ENCODE measurements at regions not wholly inside any gene's neighbourhood (a gene's known extent, or its start where the extent isn't known, plus 50 kb on each side); places are given as distances from the start of the nearest gene placed in this dataset.

- Mint-ChIP-seq H3K36me3 (no peaks in the 10 kb centered on the region), H3K9me3 (peaks cover 5 to 21% (median 11%) of the 10 kb centered on the region in 3 donors), H3K27ac (no peak overlapping the region), H3K4me3 (no peak overlapping the region), H3K4me1 (no peaks in the 10 kb centered on the region), H3K27me3 (peaks cover 0 to 3% of the 10 kb centered on the region in 2 donors)
- ChIA-PET POLR2A (no interaction called here), CTCF (no interaction called here)
- H3K9me3 ChIP-seq: no peaks in the 10 kb centered on the region
- no peak overlapping the region for H3K4me3 ChIP-seq (ENCODE audit: control insufficient read depth in 1 of 2, extremely low read depth in 1 of 2, low read length in 1 of 2)
- ATAC-seq (replicated peaks in 1 of 4): no peak
- no peaks in the 10 kb centered on the region for H3K27me3 ChIP-seq (replicated peaks in 1 of 2; ENCODE audit: control insufficient read depth in 2 of 2, extremely low read depth in 1 of 2, insufficient read depth in 2 of 2, low read length in 1 of 2)
- H3K4me1 ChIP-seq (ENCODE audit: control insufficient read depth in 1 of 2, extremely low read depth in 1 of 2, insufficient read depth in 2 of 2, low read length in 2 of 2): no peaks in the 10 kb centered on the region
- no peaks in the 10 kb centered on the region for H3K36me3 ChIP-seq (ENCODE audit: control insufficient read depth in 2 of 2, extremely low read depth in 1 of 2, insufficient read depth in 1 of 2, low read length in 1 of 2)
- no peak for DNase-seq
- no peak overlapping the region for H3K27ac ChIP-seq (ENCODE audit: low read length)
These were observed 274.9 kb upstream of the SRRM4 start for GRCh38 chr12:118706437-118706836.

GRCh38 chr12:118709946-118710345, 271.4 kb upstream of the SRRM4 start:
- Histone ChIP-seq H3K9me3 (no peaks in the 10 kb centered on the region), H3K27ac (ENCODE audit: low read length) (no peak overlapping the region), H3K4me3 (ENCODE audit: control insufficient read depth in 1 of 2, extremely low read depth in 1 of 2, low read length in 1 of 2) (no peak overlapping the region), H3K36me3 (ENCODE audit: control insufficient read depth in 2 of 2, extremely low read depth in 1 of 2, insufficient read depth in 1 of 2, low read length in 1 of 2) (no peaks in the 10 kb centered on the region), H3K4me1 (ENCODE audit: control insufficient read depth in 1 of 2, extremely low read depth in 1 of 2, insufficient read depth in 2 of 2, low read length in 2 of 2) (no peaks in the 10 kb centered on the region), H3K27me3 (replicated peaks in 1 of 2; ENCODE audit: control insufficient read depth in 2 of 2, extremely low read depth in 1 of 2, insufficient read depth in 2 of 2, low read length in 1 of 2) (no peaks in the 10 kb centered on the region)
- no CpG with 5 or more reads among the region's 2 CpGs for WGBS (ENCODE audit: insufficient coverage)
- Mint-ChIP-seq H3K4me1 (no peaks in the 10 kb centered on the region), H3K27me3 (peaks cover 0 to 3% of the 10 kb centered on the region in 2 donors), H3K27ac (no peak overlapping the region), H3K4me3 (no peak overlapping the region), H3K9me3 (peaks cover 5 to 21% (median 11%) of the 10 kb centered on the region in 3 donors), H3K36me3 (no peaks in the 10 kb centered on the region)
- ATAC-seq (replicated peaks in 1 of 4) (no peak), DNase-seq (no peak)
- ChIA-PET POLR2A (no interaction called here), CTCF (no interaction called here)

- H3K27me3 Mint-ChIP-seq: peaks cover 0 to 3% of the 10 kb centered on the region in 2 donors
- no peaks in the 10 kb centered on the region for H3K4me1 Mint-ChIP-seq
- no peak for ATAC-seq (replicated peaks in 1 of 4)
These were observed 270.2 kb upstream of the SRRM4 start for GRCh38 chr12:118711185-118711584.

GRCh38 chr12:118714051-118714460, 267.3 kb upstream of the SRRM4 start:
- no peaks in the 10 kb centered on the region for H3K36me3 ChIP-seq (ENCODE audit: control insufficient read depth in 2 of 2, extremely low read depth in 1 of 2, insufficient read depth in 1 of 2, low read length in 1 of 2)
- DNase-seq: no peak
- Mint-ChIP-seq H3K36me3 (no peaks in the 10 kb centered on the region), H3K27ac (no peak overlapping the region), H3K9me3 (peaks cover 3 to 6% (median 5%) of the 10 kb centered on the region in 3 donors), H3K4me3 (no peak overlapping the region), H3K4me1 (no peaks in the 10 kb centered on the region), H3K27me3 (no peaks in the 10 kb centered on the region)
- H3K4me3 ChIP-seq (ENCODE audit: control insufficient read depth in 1 of 2, extremely low read depth in 1 of 2, low read length in 1 of 2): no peak overlapping the region
- no peaks in the 10 kb centered on the region for H3K27me3 ChIP-seq (replicated peaks in 1 of 2; ENCODE audit: control insufficient read depth in 2 of 2, extremely low read depth in 1 of 2, insufficient read depth in 2 of 2, low read length in 1 of 2)
- WGBS (ENCODE audit: insufficient coverage): 33% methylated on average over 1 of the region's 5 CpGs
- ATAC-seq (replicated peaks in 1 of 4): no peak
- no peaks in the 10 kb centered on the region for H3K4me1 ChIP-seq (ENCODE audit: control insufficient read depth in 1 of 2, extremely low read depth in 1 of 2, insufficient read depth in 2 of 2, low read length in 2 of 2)
- H3K27ac ChIP-seq (ENCODE audit: low read length): no peak overlapping the region
- ChIA-PET POLR2A (no interaction called here), CTCF (no interaction called here)
- H3K9me3 ChIP-seq: no peaks in the 10 kb centered on the region

More at GRCh38 chr12:118711185-118711584, 270.2 kb upstream of the SRRM4 start:
- Mint-ChIP-seq H3K9me3 (peaks cover 10 to 12% (median 11%) of the 10 kb centered on the region in 3 donors), H3K27ac (no peak overlapping the region), H3K4me3 (no peak overlapping the region), H3K36me3 (no peaks in the 10 kb centered on the region)
- Histone ChIP-seq H3K9me3 (no peaks in the 10 kb centered on the region), H3K36me3 (ENCODE audit: control insufficient read depth in 2 of 2, extremely low read depth in 1 of 2, insufficient read depth in 1 of 2, low read length in 1 of 2) (no peaks in the 10 kb centered on the region), H3K27me3 (replicated peaks in 1 of 2; ENCODE audit: control insufficient read depth in 2 of 2, extremely low read depth in 1 of 2, insufficient read depth in 2 of 2, low read length in 1 of 2) (no peaks in the 10 kb centered on the region), H3K4me1 (ENCODE audit: control insufficient read depth in 1 of 2, extremely low read depth in 1 of 2, insufficient read depth in 2 of 2, low read length in 2 of 2) (no peaks in the 10 kb centered on the region), H3K4me3 (ENCODE audit: control insufficient read depth in 1 of 2, extremely low read depth in 1 of 2, low read length in 1 of 2) (no peak overlapping the region), H3K27ac (ENCODE audit: low read length) (no peak overlapping the region)
- DNase-seq: no peak
- no CpG with 5 or more reads among the region's 1 CpG for WGBS (ENCODE audit: insufficient coverage)
- POLR2A ChIA-PET: no interaction called here
- CTCF ChIA-PET: no interaction called here

- no peak for ATAC-seq (replicated peaks in 1 of 4)
These were observed 266.8 kb upstream of the SRRM4 start for GRCh38 chr12:118714500-118714899.

GRCh38 chr12:118715647-118716046, 265.7 kb upstream of the SRRM4 start:
- Histone ChIP-seq H3K4me3 (ENCODE audit: control insufficient read depth in 1 of 2, extremely low read depth in 1 of 2, low read length in 1 of 2) (no peak overlapping the region), H3K27me3 (replicated peaks in 1 of 2; ENCODE audit: control insufficient read depth in 2 of 2, extremely low read depth in 1 of 2, insufficient read depth in 2 of 2, low read length in 1 of 2) (no peaks in the 10 kb centered on the region), H3K27ac (ENCODE audit: low read length) (no peak overlapping the region), H3K9me3 (no peaks in the 10 kb centered on the region), H3K4me1 (ENCODE audit: control insufficient read depth in 1 of 2, extremely low read depth in 1 of 2, insufficient read depth in 2 of 2, low read length in 2 of 2) (no peaks in the 10 kb centered on the region), H3K36me3 (ENCODE audit: control insufficient read depth in 2 of 2, extremely low read depth in 1 of 2, insufficient read depth in 1 of 2, low read length in 1 of 2) (no peaks in the 10 kb centered on the region)
- H3K4me3 Mint-ChIP-seq: no peak overlapping the region
- H3K27ac Mint-ChIP-seq: no peak overlapping the region
- no CpG with 5 or more reads among the region's 2 CpGs for WGBS (ENCODE audit: insufficient coverage)
- no peaks in the 10 kb centered on the region for H3K27me3 Mint-ChIP-seq
- CTCF ChIA-PET: no interaction called here
- ATAC-seq (replicated peaks in 1 of 4) (no peak), DNase-seq (no peak)
- no peaks in the 10 kb centered on the region for H3K36me3 Mint-ChIP-seq
- H3K4me1 Mint-ChIP-seq: no peaks in the 10 kb centered on the region
- H3K9me3 Mint-ChIP-seq: peaks cover under 1 to 5% (median 3%) of the 10 kb centered on the region in 3 donors
- POLR2A ChIA-PET: no interaction called here

More at GRCh38 chr12:118714500-118714899, 266.8 kb upstream of the SRRM4 start:
- H3K27ac Mint-ChIP-seq: no peak overlapping the region
- WGBS (ENCODE audit: insufficient coverage): 61% methylated on average over 2 of the region's 4 CpGs
- ChIA-PET POLR2A (no interaction called here), CTCF (no interaction called here)
- H3K9me3 ChIP-seq: no peaks in the 10 kb centered on the region
- peaks cover 3 to 6% (median 5%) of the 10 kb centered on the region in 3 donors for H3K9me3 Mint-ChIP-seq
- H3K27me3 ChIP-seq (replicated peaks in 1 of 2; ENCODE audit: control insufficient read depth in 2 of 2, extremely low read depth in 1 of 2, insufficient read depth in 2 of 2, low read length in 1 of 2): no peaks in the 10 kb centered on the region
- no peak overlapping the region for H3K27ac ChIP-seq (ENCODE audit: low read length)
- H3K4me3 Mint-ChIP-seq: no peak overlapping the region
- H3K27me3 Mint-ChIP-seq: no peaks in the 10 kb centered on the region
- no peaks in the 10 kb centered on the region for H3K36me3 Mint-ChIP-seq
- H3K36me3 ChIP-seq (ENCODE audit: control insufficient read depth in 2 of 2, extremely low read depth in 1 of 2, insufficient read depth in 1 of 2, low read length in 1 of 2): no peaks in the 10 kb centered on the region
- H3K4me1 Mint-ChIP-seq: no peaks in the 10 kb centered on the region
- H3K4me3 ChIP-seq (ENCODE audit: control insufficient read depth in 1 of 2, extremely low read depth in 1 of 2, low read length in 1 of 2): no peak overlapping the region
- DNase-seq: no peak
- no peaks in the 10 kb centered on the region for H3K4me1 ChIP-seq (ENCODE audit: control insufficient read depth in 1 of 2, extremely low read depth in 1 of 2, insufficient read depth in 2 of 2, low read length in 2 of 2)

All from T-cell (primary cell).